HL-60 (cell line): ENCODE measurements at regions not wholly inside any gene's neighbourhood (a gene's known extent, or its start where the extent isn't known, plus 50 kb on each side); places are given as distances from the start of the nearest gene placed in this dataset.

Experiments
- DNase-seq, 2 experiments: peaks; one replicate each; pipeline ENCODE4 v3.0.0-alpha.2; 2010 to 2020; ENCODE audit warnings: low read depth in 1 of 2, low spot score in 1 of 2
- H3K27ac ChIP-seq: fragments of 250-450 bp; sonication (Bioruptor Pico); replicated peaks from 2 replicates; pipeline ENCODE4 v1.5.1; 2020; ENCODE audit warnings: mild to moderate bottlenecking, moderate library complexity
- H3K27me3 ChIP-seq: fragments of 250-450 bp; sonication (Bioruptor Pico); 2 replicates; pipeline ENCODE4 v1.5.1; 2021; ENCODE audit warnings: mild to moderate bottlenecking, moderate library complexity; ENCODE audit not compliant: insufficient read depth, poor library complexity, severe bottlenecking
- H3K4me3 ChIP-seq: replicated peaks from 2 replicates; pipeline ENCODE4 v1.5.1; 2011; ENCODE audit warnings: mild to moderate bottlenecking, control low read depth, low read length; ENCODE audit not compliant: insufficient read depth
- GABPA ChIP-seq: IDR thresholded peaks from 2 replicates; pipeline ENCODE4 v1.6.1; 2012; ENCODE audit warnings: low read depth
- POLR2AphosphoS5 ChIP-seq: IDR thresholded peaks from 2 replicates; pipeline ENCODE4 v1.6.1; 2012; ENCODE audit warnings: low read depth
- REST ChIP-seq: IDR thresholded peaks from 2 replicates; pipeline ENCODE4 v1.6.1; 2012; ENCODE audit warnings: low read depth; ENCODE audit not compliant: insufficient replicate concordance
- SPI1 ChIP-seq: IDR thresholded peaks from 2 replicates; pipeline ENCODE4 v1.6.1; 2012; ENCODE audit warnings: low read depth, mild to moderate bottlenecking, borderline replicate concordance
- TF ChIP-seq, protein P1 (sequence below): IDR thresholded peaks from one replicate; pipeline ENCODE4 v1.5.1; 2011; ENCODE audit warnings: low read length, control low read depth, inconsistent platforms; ENCODE audit not compliant: insufficient read depth

- no peak overlapping the region for H3K4me3 ChIP-seq
- no peak overlapping the region for H3K27ac ChIP-seq
- no peak for TF ChIP-seq POLR2AphosphoS5
- TF ChIP-seq REST, result no peak
- TF ChIP-seq, protein P1, sequence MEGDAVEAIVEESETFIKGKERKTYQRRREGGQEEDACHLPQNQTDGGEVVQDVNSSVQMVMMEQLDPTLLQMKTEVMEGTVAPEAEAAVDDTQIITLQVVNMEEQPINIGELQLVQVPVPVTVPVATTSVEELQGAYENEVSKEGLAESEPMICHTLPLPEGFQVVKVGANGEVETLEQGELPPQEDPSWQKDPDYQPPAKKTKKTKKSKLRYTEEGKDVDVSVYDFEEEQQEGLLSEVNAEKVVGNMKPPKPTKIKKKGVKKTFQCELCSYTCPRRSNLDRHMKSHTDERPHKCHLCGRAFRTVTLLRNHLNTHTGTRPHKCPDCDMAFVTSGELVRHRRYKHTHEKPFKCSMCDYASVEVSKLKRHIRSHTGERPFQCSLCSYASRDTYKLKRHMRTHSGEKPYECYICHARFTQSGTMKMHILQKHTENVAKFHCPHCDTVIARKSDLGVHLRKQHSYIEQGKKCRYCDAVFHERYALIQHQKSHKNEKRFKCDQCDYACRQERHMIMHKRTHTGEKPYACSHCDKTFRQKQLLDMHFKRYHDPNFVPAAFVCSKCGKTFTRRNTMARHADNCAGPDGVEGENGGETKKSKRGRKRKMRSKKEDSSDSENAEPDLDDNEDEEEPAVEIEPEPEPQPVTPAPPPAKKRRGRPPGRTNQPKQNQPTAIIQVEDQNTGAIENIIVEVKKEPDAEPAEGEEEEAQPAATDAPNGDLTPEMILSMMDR, result no peak
- no peak for TF ChIP-seq SPI1
- no peak for TF ChIP-seq GABPA
- H3K27me3 ChIP-seq, result no peaks in the 10 kb centered on the region
- no peak for DNase-seq
These were observed 65.2 kb downstream of the CGGBP1 start for GRCh38 chr3:87993566-87993965.

DNA sequence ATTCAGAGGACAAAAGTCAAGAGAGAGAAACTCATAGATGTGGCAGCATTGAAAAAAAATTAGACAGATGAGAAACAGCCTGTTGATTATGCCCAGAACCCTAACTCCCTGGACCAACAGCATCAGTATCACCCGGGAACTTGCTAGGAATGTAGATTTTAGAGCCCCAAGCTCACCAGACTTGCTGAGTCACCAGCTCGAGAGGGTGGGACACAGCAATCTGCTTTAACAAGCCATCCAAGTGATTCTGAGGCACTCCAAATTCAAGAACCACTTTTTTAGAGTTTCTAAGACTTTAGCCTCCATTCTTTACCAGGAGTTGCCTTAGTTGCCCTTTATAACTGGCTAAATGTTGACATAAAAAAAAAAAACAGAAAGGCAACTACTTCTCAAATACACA is 70.9 kb downstream of the CGGBP1 start:
- DNase-seq, result no peak

DNA sequence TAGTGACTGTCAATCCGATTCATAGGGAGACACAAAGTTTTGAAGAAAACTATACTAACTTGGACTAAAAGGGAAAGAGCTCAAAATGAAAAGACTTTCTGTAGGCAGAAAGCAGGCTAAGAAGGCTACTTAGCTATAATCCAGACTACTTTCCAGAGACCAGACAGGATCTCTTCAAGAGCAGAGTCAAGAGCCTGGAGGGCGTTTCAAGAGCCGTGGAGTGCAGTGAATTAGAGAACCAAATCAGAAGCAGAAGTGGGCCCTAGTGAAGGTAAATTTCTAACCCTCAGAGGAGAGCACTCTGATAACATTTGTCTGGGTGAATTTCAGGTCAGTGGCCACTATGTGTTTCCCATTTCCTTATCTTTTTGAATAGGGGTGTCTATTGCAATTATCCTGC is 76.4 kb downstream of the CGGBP1 start:
- no peak for DNase-seq
- TF ChIP-seq, protein P1, result no peak
- TF ChIP-seq POLR2AphosphoS5 (no peak), SPI1 (no peak), REST (no peak), GABPA (no peak)
- H3K27ac ChIP-seq, result no peak overlapping the region
- H3K4me3 ChIP-seq, result no peak overlapping the region
- H3K27me3 ChIP-seq, result peaks cover 2% of the 10 kb centered on the region

More for the DNA sequence above, 70.9 kb downstream of the CGGBP1 start:
- H3K4me3 ChIP-seq, result no peak overlapping the region
- no peak overlapping the region for H3K27ac ChIP-seq
- H3K27me3 ChIP-seq, result peaks cover 2% of the 10 kb centered on the region
- TF ChIP-seq POLR2AphosphoS5, result no peak
- TF ChIP-seq SPI1, result no peak
- TF ChIP-seq GABPA, result no peak
- TF ChIP-seq, protein P1, result no peak
- no peak for TF ChIP-seq REST
